ENCODE measurements at regions not wholly inside any gene's neighbourhood (a gene's known extent, or its start where the extent isn't known, plus 50 kb on each side); places are given as distances from the start of the nearest gene placed in this dataset.

DNA sequence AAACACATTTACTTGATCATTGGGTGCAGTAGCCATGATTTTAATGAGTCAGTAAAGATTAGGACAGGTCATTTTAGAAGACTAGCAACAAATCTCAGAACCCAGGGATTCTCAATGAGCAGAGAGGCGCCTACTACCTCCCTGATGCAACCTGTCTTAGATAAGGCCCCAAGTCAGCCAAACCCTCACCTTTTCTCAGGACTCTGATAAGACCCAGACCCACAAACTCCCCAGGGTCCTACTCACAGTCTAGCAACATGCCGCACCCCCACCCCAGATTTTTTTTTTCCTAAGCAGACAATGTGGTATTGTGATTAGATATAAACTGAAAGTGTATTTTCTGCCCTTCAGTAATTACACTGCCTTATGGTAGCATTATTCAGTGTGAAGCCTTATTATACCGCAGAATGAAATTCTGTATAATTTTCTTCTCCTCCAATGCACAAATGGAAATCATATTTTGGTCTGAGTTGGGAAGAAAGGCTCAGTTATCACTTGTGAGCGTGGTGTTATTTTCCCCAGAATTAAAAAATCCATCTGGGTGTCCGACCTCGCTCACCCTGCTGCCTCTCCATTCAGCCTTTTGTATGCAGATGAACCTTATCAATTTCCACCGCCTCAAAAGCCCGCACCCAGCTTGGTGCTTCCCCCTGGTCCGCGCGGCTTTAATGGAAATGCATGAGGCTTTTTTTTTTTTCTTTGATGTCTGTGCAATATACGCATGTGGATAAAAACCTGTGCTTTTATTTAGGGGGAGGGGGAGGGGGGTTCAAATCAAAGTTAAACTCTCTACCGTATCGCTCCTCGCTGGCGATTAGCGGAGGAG is 122.0 kb upstream of the SOX14 start:
- CTCF ChIA-PET = interaction anchor here (1.2 to 1.6 kb wide), 2 partner anchors 30 to 51 kb away, joined by 3 to 5 read pairs; no protein-coding TSS in a partner anchor

DNA sequence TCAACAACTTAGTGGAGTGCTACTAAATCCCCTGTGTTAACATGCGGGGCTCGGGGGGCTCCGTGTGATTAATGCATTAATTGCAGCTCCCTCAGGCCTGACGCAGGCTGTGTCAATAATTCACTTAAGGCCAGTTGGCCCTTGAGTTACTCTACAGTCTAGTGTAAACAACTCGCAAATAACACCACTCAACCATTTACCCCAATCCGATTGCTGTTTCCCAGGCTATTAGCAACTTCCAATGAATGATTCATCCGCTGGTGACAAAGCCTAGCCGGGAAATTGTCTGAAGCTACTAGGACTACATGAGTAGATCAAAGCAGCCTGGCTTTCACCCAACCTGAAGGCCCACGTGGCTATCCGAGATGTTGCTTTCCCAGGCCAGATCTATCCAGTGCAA is 121.3 kb upstream of the SOX14 start:
- DNase-seq (ENCODE audit: low spot score) = no peak

More for the DNA sequence above, 122.0 kb upstream of the SOX14 start:
- no peak for ATAC-seq
- Mint-ChIP-seq H3K36me3 (no peaks in the 10 kb centered on the region), H3K27ac (no peak overlapping the region), H3K27me3 (ENCODE audit: low read depth) (peaks cover 5% of the 10 kb centered on the region), H3K4me1 (peaks cover 48% of the 10 kb centered on the region), H3K9me3 (no peaks in the 10 kb centered on the region), H3K4me3 (peak overlapping the region; percentile 37)
- TF ChIP-seq RORB (CRISPR knock-in tag; IDR thresholded peaks at IDR 0.05) (no peak), SMAD4 (CRISPR knock-in tag; IDR thresholded peaks at IDR 0.05) (no peak), ESRRA (CRISPR knock-in tag; IDR thresholded peaks at IDR 0.05; ENCODE audit: borderline replicate concordance) (no peak), TEAD4 (CRISPR knock-in tag; IDR thresholded peaks at IDR 0.05) (no peak), MYBL2 (CRISPR knock-in tag; IDR thresholded peaks at IDR 0.05) (no peak), ETV6 (CRISPR knock-in tag; IDR thresholded peaks at IDR 0.05) (no peak), MXD4 (CRISPR knock-in tag; IDR thresholded peaks at IDR 0.05; ENCODE audit: borderline replicate concordance) (no peak), SOX15 (CRISPR knock-in tag; IDR thresholded peaks at IDR 0.05) (no peak), ZNF416 (CRISPR knock-in tag; IDR thresholded peaks at IDR 0.05) (no peak), FOXK1 (CRISPR knock-in tag; IDR thresholded peaks at IDR 0.05) (no peak), NFE2L1 (CRISPR knock-in tag; IDR thresholded peaks at IDR 0.05) (no peak), NR2C2 (CRISPR knock-in tag; IDR thresholded peaks at IDR 0.05) (no peak), IRF2 (CRISPR knock-in tag; IDR thresholded peaks at IDR 0.05; ENCODE audit: borderline replicate concordance, low read depth) (no peak)
- TF ChIP-seq, protein P1, sequence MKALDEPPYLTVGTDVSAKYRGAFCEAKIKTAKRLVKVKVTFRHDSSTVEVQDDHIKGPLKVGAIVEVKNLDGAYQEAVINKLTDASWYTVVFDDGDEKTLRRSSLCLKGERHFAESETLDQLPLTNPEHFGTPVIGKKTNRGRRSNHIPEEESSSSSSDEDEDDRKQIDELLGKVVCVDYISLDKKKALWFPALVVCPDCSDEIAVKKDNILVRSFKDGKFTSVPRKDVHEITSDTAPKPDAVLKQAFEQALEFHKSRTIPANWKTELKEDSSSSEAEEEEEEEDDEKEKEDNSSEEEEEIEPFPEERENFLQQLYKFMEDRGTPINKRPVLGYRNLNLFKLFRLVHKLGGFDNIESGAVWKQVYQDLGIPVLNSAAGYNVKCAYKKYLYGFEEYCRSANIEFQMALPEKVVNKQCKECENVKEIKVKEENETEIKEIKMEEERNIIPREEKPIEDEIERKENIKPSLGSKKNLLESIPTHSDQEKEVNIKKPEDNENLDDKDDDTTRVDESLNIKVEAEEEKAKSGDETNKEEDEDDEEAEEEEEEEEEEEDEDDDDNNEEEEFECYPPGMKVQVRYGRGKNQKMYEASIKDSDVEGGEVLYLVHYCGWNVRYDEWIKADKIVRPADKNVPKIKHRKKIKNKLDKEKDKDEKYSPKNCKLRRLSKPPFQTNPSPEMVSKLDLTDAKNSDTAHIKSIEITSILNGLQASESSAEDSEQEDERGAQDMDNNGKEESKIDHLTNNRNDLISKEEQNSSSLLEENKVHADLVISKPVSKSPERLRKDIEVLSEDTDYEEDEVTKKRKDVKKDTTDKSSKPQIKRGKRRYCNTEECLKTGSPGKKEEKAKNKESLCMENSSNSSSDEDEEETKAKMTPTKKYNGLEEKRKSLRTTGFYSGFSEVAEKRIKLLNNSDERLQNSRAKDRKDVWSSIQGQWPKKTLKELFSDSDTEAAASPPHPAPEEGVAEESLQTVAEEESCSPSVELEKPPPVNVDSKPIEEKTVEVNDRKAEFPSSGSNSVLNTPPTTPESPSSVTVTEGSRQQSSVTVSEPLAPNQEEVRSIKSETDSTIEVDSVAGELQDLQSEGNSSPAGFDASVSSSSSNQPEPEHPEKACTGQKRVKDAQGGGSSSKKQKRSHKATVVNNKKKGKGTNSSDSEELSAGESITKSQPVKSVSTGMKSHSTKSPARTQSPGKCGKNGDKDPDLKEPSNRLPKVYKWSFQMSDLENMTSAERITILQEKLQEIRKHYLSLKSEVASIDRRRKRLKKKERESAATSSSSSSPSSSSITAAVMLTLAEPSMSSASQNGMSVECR (CRISPR knock-in tag; IDR thresholded peaks at IDR 0.05; ENCODE audit: borderline replicate concordance) = no peak
- TF ChIP-seq, protein P2, sequence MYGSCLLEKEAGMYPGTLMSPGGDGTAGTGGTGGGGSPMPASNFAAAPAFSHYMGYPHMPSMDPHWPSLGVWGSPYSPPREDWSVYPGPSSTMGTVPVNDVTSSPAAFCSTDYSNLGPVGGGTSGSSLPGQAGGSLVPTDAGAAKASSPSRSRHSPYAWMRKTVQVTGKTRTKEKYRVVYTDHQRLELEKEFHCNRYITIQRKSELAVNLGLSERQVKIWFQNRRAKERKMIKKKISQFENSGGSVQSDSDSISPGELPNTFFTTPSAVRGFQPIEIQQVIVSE (CRISPR knock-in tag; IDR thresholded peaks at IDR 0.05; ENCODE audit: borderline replicate concordance) = no peak
- TF ChIP-seq, protein P3, sequence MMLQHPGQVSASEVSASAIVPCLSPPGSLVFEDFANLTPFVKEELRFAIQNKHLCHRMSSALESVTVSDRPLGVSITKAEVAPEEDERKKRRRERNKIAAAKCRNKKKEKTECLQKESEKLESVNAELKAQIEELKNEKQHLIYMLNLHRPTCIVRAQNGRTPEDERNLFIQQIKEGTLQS (CRISPR knock-in tag; conservative IDR thresholded peaks at IDR 0.05) = no peak
- DNase-seq (ENCODE audit: low spot score) = no peak
- POLR2A ChIA-PET = no interaction called here

More for the DNA sequence above, 121.3 kb upstream of the SOX14 start:
- POLR2A ChIA-PET = no interaction called here
- H3K27me3 Mint-ChIP-seq (ENCODE audit: low read depth) = peaks cover 5% of the 10 kb centered on the region
- no peaks in the 10 kb centered on the region for H3K36me3 Mint-ChIP-seq
- H3K4me3 Mint-ChIP-seq = peak overlapping the region; percentile 5; the same call in 1 of the 2 replicates
- peaks cover 54% of the 10 kb centered on the region for H3K4me1 Mint-ChIP-seq
- no peaks in the 10 kb centered on the region for H3K9me3 Mint-ChIP-seq
- no peak for ATAC-seq
- H3K27ac Mint-ChIP-seq = no peak overlapping the region
- TF ChIP-seq, protein P4, sequence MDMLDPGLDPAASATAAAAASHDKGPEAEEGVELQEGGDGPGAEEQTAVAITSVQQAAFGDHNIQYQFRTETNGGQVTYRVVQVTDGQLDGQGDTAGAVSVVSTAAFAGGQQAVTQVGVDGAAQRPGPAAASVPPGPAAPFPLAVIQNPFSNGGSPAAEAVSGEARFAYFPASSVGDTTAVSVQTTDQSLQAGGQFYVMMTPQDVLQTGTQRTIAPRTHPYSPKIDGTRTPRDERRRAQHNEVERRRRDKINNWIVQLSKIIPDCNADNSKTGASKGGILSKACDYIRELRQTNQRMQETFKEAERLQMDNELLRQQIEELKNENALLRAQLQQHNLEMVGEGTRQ (CRISPR knock-in tag; IDR thresholded peaks at IDR 0.05) = no peak
- TF ChIP-seq SMAD4 (CRISPR knock-in tag; IDR thresholded peaks at IDR 0.05) (no peak), IRF2 (CRISPR knock-in tag; IDR thresholded peaks at IDR 0.05; ENCODE audit: borderline replicate concordance, low read depth) (no peak), FOXP1 (CRISPR knock-in tag; IDR thresholded peaks at IDR 0.05; ENCODE audit: borderline replicate concordance) (no peak)
- CTCF ChIA-PET = interaction anchor here (1.2 to 1.6 kb wide), 2 partner anchors 31 to 50 kb away, joined by 3 to 5 read pairs; no protein-coding TSS in a partner anchor

All from WTC11 (cell line).